HG03460 (cell line): ENCODE measurements at regions not wholly inside any gene's neighbourhood (a gene's known extent, or its start where the extent isn't known, plus 50 kb on each side); places are given as distances from the start of the nearest gene placed in this dataset.
"Not testable (repeated sequence)": the region's sequence is repeated elsewhere in the genome, so short reads cannot be mapped to it uniquely, and the experiment has no call there.

Experiments
- ATAC-seq: cut with Tn5 transposase; IDR thresholded peaks from one replicate; pipeline ENCODE4 v1.9.1; 2021; ENCODE audit not compliant: unreplicated experiment

GRCh38 chr10:109307102-109307501 is 616.2 kb downstream of the XPNPEP1 start:
- not testable (repeated sequence) for ATAC-seq

- no peak for ATAC-seq
These were observed 616.6 kb downstream of the XPNPEP1 start for GRCh38 chr10:109306698-109307097.

GRCh38 chr10:109287858-109288257 is 635.5 kb downstream of the XPNPEP1 start:
- no peak for ATAC-seq

- no peak for ATAC-seq
These were observed 640.8 kb downstream of the XPNPEP1 start for GRCh38 chr10:109282510-109282909.

GRCh38 chr10:109281347-109281746 is 642.0 kb downstream of the XPNPEP1 start:
- ATAC-seq = no peak

- ATAC-seq = no peak
These were observed 642.5 kb downstream of the XPNPEP1 start for GRCh38 chr10:109280837-109281236.

- ATAC-seq = no peak
These were observed 645.9 kb downstream of the XPNPEP1 start for GRCh38 chr10:109277456-109277855.

GRCh38 chr10:109275960-109276359 is 647.4 kb downstream of the XPNPEP1 start:
- ATAC-seq = no peak

- no peak for ATAC-seq
These were observed 648.6 kb downstream of the XPNPEP1 start for GRCh38 chr10:109274681-109275080.

GRCh38 chr10:109270173-109270572 is 653.1 kb downstream of the XPNPEP1 start:
- ATAC-seq = no peak

GRCh38 chr10:109264004-109264403 is 659.3 kb downstream of the XPNPEP1 start:
- no peak for ATAC-seq

GRCh38 chr10:109261231-109261630 is 662.1 kb downstream of the XPNPEP1 start:
- no peak for ATAC-seq

- ATAC-seq = no peak
These were observed 664.0 kb downstream of the XPNPEP1 start for GRCh38 chr10:109259293-109259692.

- ATAC-seq = no peak
These were observed 670.0 kb downstream of the XPNPEP1 start for GRCh38 chr10:109253306-109253705.

GRCh38 chr10:109250152-109250551 is 673.2 kb downstream of the XPNPEP1 start:
- no peak for ATAC-seq

- no peak for ATAC-seq
These were observed 675.5 kb downstream of the XPNPEP1 start for GRCh38 chr10:109247814-109248213.

GRCh38 chr10:109245821-109246220 is 677.5 kb downstream of the XPNPEP1 start:
- ATAC-seq = no peak

- ATAC-seq = no peak
These were observed 683.9 kb downstream of the XPNPEP1 start for GRCh38 chr10:109239371-109239770.

GRCh38 chr10:109237682-109238081 is 685.6 kb downstream of the XPNPEP1 start:
- ATAC-seq = no peak

- ATAC-seq = no peak
These were observed 686.3 kb downstream of the XPNPEP1 start for GRCh38 chr10:109237050-109237449.

- not testable (repeated sequence) for ATAC-seq
These were observed 699.8 kb downstream of the XPNPEP1 start for GRCh38 chr10:109223533-109223932.

GRCh38 chr10:109219935-109220605 is 703.2 kb downstream of the XPNPEP1 start:
- ATAC-seq = no peak

GRCh38 chr10:109218207-109218606 is 705.1 kb downstream of the XPNPEP1 start:
- no peak for ATAC-seq
